ENCODE measurements at regions not wholly inside any gene's neighbourhood (a gene's known extent, or its start where the extent isn't known, plus 50 kb on each side); places are given as distances from the start of the nearest gene placed in this dataset.

DNA sequence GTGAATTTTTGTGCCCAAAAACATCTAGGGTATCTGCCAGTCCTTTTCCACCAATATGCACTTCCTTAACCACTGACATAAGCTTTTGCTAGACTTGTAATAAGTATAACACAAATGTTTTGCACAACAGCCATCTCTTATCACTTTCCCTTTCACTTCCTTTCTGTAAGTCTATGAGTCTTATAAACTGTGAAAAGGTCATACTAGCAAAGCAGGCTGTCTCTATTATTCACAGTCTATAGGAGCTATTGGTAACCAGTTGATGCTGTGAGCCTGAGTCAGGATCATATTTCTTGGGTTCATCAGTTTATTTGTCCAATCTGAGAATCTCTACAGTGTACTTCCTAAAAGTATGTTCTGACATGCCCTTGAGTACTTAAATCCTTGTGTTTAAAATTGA is 172.6 kb downstream of the CHRM3 start:
- no peak for TF ChIP-seq POLR2A (IDR thresholded peaks at IDR 0.05)
- TF ChIP-seq, protein P1, sequence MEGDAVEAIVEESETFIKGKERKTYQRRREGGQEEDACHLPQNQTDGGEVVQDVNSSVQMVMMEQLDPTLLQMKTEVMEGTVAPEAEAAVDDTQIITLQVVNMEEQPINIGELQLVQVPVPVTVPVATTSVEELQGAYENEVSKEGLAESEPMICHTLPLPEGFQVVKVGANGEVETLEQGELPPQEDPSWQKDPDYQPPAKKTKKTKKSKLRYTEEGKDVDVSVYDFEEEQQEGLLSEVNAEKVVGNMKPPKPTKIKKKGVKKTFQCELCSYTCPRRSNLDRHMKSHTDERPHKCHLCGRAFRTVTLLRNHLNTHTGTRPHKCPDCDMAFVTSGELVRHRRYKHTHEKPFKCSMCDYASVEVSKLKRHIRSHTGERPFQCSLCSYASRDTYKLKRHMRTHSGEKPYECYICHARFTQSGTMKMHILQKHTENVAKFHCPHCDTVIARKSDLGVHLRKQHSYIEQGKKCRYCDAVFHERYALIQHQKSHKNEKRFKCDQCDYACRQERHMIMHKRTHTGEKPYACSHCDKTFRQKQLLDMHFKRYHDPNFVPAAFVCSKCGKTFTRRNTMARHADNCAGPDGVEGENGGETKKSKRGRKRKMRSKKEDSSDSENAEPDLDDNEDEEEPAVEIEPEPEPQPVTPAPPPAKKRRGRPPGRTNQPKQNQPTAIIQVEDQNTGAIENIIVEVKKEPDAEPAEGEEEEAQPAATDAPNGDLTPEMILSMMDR (IDR thresholded peaks at IDR 0.05): no peak
- no peaks in the 10 kb centered on the region for H3K36me3 ChIP-seq
- H3K27ac ChIP-seq: no peak overlapping the region
- no peaks in the 10 kb centered on the region for H3K27me3 ChIP-seq
- H3K4me3 ChIP-seq: no peak overlapping the region
- intact Hi-C loops (cut with DNase I): no loop called here
- DNase-seq (ENCODE audit: extremely low spot score in 2 of 2): no peak
- H3K4me1 ChIP-seq: no peaks in the 10 kb centered on the region
- H3K9me3 ChIP-seq: no peaks in the 10 kb centered on the region

DNA sequence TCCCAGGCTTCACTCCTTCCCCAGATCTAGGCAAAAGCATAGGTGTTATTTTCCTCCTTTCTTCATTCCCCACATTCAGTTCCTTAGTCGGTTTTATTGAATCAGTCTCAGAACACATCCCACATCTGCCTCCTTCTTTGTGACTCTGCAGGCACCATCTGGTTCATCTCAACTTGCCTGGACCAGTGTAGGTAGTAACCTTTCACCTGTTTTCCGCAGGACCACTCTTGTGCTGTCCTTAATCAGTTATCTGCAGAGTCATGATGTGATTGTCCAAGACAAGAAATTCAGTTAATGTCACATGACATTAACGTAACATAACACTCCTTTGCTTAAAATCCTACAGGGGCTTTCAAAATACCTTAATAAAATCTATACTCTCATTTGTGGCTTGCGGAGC is 174.6 kb downstream of the CHRM3 start:
- Histone ChIP-seq H3K4me1 (no peaks in the 10 kb centered on the region), H3K27ac (no peak overlapping the region), H3K4me3 (no peak overlapping the region), H3K27me3 (no peaks in the 10 kb centered on the region), H3K9me3 (no peaks in the 10 kb centered on the region), H3K36me3 (no peaks in the 10 kb centered on the region)
- DNase-seq (ENCODE audit: extremely low spot score in 2 of 2): no peak
- intact Hi-C loops (cut with DNase I): no loop called here
- TF ChIP-seq, protein P1 (IDR thresholded peaks at IDR 0.05): no peak
- no peak for TF ChIP-seq POLR2AphosphoS5 (IDR thresholded peaks at IDR 0.05; ENCODE audit: insufficient read depth in 1 of 2, low read depth in 1 of 2)
- no peak for TF ChIP-seq POLR2A (IDR thresholded peaks at IDR 0.05)

DNA sequence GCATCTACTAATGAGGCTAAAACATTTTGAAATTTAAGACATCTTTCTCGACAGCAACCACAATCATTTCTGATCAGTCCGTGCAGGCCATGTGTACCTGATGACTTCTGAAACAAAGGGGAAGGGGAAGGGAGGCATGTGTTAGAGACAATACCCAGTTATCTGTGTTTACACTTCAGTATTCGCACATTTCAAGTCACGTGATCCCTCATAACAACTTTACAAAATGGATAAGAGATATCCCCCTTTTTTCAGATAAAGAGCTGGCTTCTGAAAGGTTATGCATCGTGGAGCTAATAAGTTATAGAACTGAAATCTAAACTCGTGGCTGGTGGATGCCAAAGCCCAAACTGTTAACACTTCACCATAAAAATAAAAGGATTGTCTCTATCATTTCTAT is 175.7 kb downstream of the CHRM3 start:
- intact Hi-C loops (cut with DNase I): no loop called here
- TF ChIP-seq POLR2A (IDR thresholded peaks at IDR 0.05): no peak
- TF ChIP-seq, protein P1 (IDR thresholded peaks at IDR 0.05): no peak
- no peak for TF ChIP-seq POLR2AphosphoS5 (IDR thresholded peaks at IDR 0.05; ENCODE audit: insufficient read depth in 1 of 2, low read depth in 1 of 2)

DNA sequence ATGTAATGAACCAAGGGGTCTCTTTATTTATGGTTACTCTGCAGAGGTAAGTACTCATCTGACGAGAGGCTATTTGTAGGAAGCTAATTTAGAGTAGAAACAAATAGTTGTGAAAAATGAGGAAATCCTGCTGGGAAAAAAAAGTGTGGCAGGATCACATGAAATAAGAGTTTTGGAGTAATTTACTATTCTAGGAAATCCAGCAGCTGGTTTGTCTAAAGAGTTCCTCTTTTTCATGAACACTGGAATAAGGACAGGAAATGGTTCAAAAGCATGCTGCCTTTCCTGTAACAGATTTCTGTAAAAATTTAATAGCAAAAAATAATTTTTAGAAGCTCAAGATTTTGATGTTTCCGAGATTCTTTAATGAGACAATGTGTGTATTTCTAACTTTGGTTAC is 177.3 kb downstream of the CHRM3 start:
- Histone ChIP-seq H3K9me3 (no peaks in the 10 kb centered on the region), H3K27ac (no peak overlapping the region), H3K27me3 (no peaks in the 10 kb centered on the region), H3K36me3 (no peaks in the 10 kb centered on the region), H3K4me1 (no peaks in the 10 kb centered on the region), H3K4me3 (no peak overlapping the region)
- intact Hi-C loops (cut with DNase I): no loop called here
- TF ChIP-seq POLR2A (IDR thresholded peaks at IDR 0.05) (no peak), POLR2AphosphoS5 (IDR thresholded peaks at IDR 0.05; ENCODE audit: insufficient read depth in 1 of 2, low read depth in 1 of 2) (no peak)
- TF ChIP-seq, protein P1 (IDR thresholded peaks at IDR 0.05): no peak
- DNase-seq (ENCODE audit: extremely low spot score in 2 of 2): no peak

More for the DNA sequence above, 175.7 kb downstream of the CHRM3 start:
- no peak overlapping the region for H3K27ac ChIP-seq
- no peak for DNase-seq (ENCODE audit: extremely low spot score in 2 of 2)
- no peaks in the 10 kb centered on the region for H3K9me3 ChIP-seq
- H3K4me1 ChIP-seq: no peaks in the 10 kb centered on the region
- no peak overlapping the region for H3K4me3 ChIP-seq
- H3K36me3 ChIP-seq: no peaks in the 10 kb centered on the region
- H3K27me3 ChIP-seq: no peaks in the 10 kb centered on the region

DNA sequence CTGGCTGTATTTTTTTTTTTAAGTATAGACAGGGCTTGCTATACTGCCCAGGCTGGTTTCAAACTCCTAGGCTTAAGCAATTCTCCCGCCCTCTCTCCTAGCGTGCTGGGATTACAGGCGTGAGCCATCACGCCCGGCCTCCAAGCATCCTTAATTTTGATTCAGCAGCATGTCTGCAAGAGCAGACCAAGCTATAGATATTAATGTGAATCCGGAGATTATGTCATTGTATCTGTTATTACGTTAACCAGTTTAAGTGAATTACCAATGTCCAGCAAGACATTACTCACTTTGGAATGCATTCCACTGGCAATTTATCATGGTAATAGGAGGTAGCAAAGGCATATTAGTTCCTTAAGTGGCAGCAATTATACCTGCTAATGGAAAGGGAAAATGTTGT is 179.7 kb downstream of the CHRM3 start:
- TF ChIP-seq, protein P1 (IDR thresholded peaks at IDR 0.05): no peak
- TF ChIP-seq POLR2AphosphoS5 (IDR thresholded peaks at IDR 0.05; ENCODE audit: insufficient read depth in 1 of 2, low read depth in 1 of 2) (no peak), POLR2A (IDR thresholded peaks at IDR 0.05) (no peak)
- Histone ChIP-seq H3K4me1 (no peaks in the 10 kb centered on the region), H3K4me3 (no peak overlapping the region), H3K27ac (no peak overlapping the region), H3K9me3 (no peaks in the 10 kb centered on the region), H3K27me3 (no peaks in the 10 kb centered on the region), H3K36me3 (no peaks in the 10 kb centered on the region)
- DNase-seq (ENCODE audit: extremely low spot score in 2 of 2): no peak
- intact Hi-C loops (cut with DNase I): no loop called here

Data from vagina (tissue), 2 donors.